Loucy (cell line): ENCODE measurements at regions not wholly inside any gene's neighbourhood (a gene's known extent, or its start where the extent isn't known, plus 50 kb on each side); places are given as distances from the start of the nearest gene placed in this dataset.

Source experiments
- H2AFZ ChIP-seq: fragments of 200-600 bp; sonication (generic); 2 replicates; pipeline ENCODE4 v1.6.0; 2016; ENCODE audit warnings: antibody characterized with exemption, mild to moderate bottlenecking, low read length, moderate library complexity
- H3F3A ChIP-seq: fragments of 200-600 bp; 2 replicates; pipeline ENCODE4 v1.6.0; 2016; ENCODE audit warnings: antibody characterized with exemption, low read depth, mild to moderate bottlenecking
- H3K27me3 ChIP-seq: fragments of 200-600 bp; sonication (generic); 2 replicates; pipeline ENCODE4 v1.6.1; 2014; ENCODE audit warnings: low read length, mild to moderate bottlenecking; ENCODE audit not compliant: insufficient read depth, poor library complexity, severe bottlenecking
- H3K36me3 ChIP-seq: fragments of 200-600 bp; sonication (generic); 2 replicates; pipeline ENCODE4 v1.6.1; 2016; ENCODE audit warnings: low read length; ENCODE audit not compliant: insufficient read depth
- H3K4me1 ChIP-seq: fragments of 200-600 bp; sonication (generic); 2 replicates; pipeline ENCODE4 v1.5.1; 2014; ENCODE audit warnings: low read length, mild to moderate bottlenecking; ENCODE audit not compliant: insufficient read depth, poor library complexity, severe bottlenecking
- H3K4me2 ChIP-seq: fragments of 200-600 bp; sonication (generic); 2 replicates; pipeline ENCODE4 v1.6.0; 2014; ENCODE audit warnings: antibody characterized with exemption, low read length, low read depth, mild to moderate bottlenecking; ENCODE audit not compliant: poor library complexity, severe bottlenecking
- H3K4me3 ChIP-seq: fragments of 200-600 bp; sonication (generic); 2 replicates; pipeline ENCODE4 v1.5.1; 2014; ENCODE audit warnings: low read length, mild to moderate bottlenecking, mixed read lengths; ENCODE audit not compliant: poor library complexity, severe bottlenecking
- H3K79me2 ChIP-seq: fragments of 200-600 bp; sonication (generic); 2 replicates; pipeline ENCODE4 v1.6.1; 2014; ENCODE audit warnings: low read length; ENCODE audit not compliant: insufficient read depth
- H3K9ac ChIP-seq: fragments of 200-600 bp; sonication (generic); 2 replicates; pipeline ENCODE4 v1.6.0; 2014; ENCODE audit warnings: mild to moderate bottlenecking, low read depth, low read length, moderate library complexity; ENCODE audit not compliant: poor library complexity, severe bottlenecking
- H3K9me2 ChIP-seq: fragments of 200-600 bp; sonication (generic); replicated peaks from 2 replicates; pipeline ENCODE4 v1.6.1; 2016; ENCODE audit warnings: low read depth, low read length, mixed read lengths
- H3K9me3 ChIP-seq: fragments of 200-600 bp; sonication (generic); 2 replicates; pipeline ENCODE4 v1.6.1; 2014; ENCODE audit warnings: mild to moderate bottlenecking, antibody characterized with exemption, low read length, low read depth; ENCODE audit not compliant: insufficient read depth
- H4K20me1 ChIP-seq: fragments of 200-600 bp; sonication (generic); 2 replicates; pipeline ENCODE4 v1.6.0; 2014; ENCODE audit warnings: antibody characterized with exemption, low read length, mild to moderate bottlenecking; ENCODE audit not compliant: insufficient read depth, poor library complexity, severe bottlenecking
- EZH2phosphoT487 ChIP-seq: fragments of 200-600 bp; IDR thresholded peaks from 2 replicates; pipeline ENCODE4 v1.6.1; 2018; ENCODE audit warnings: antibody characterized with exemption, mild to moderate bottlenecking, moderate library complexity, borderline replicate concordance
- TF ChIP-seq, protein P1 (sequence below): fragments of 200-600 bp; sonication (generic); conservative IDR thresholded peaks from 2 replicates; pipeline ENCODE4 v1.5.1; 2014; ENCODE audit warnings: mild to moderate bottlenecking, antibody characterized with exemption, low read length

DNA sequence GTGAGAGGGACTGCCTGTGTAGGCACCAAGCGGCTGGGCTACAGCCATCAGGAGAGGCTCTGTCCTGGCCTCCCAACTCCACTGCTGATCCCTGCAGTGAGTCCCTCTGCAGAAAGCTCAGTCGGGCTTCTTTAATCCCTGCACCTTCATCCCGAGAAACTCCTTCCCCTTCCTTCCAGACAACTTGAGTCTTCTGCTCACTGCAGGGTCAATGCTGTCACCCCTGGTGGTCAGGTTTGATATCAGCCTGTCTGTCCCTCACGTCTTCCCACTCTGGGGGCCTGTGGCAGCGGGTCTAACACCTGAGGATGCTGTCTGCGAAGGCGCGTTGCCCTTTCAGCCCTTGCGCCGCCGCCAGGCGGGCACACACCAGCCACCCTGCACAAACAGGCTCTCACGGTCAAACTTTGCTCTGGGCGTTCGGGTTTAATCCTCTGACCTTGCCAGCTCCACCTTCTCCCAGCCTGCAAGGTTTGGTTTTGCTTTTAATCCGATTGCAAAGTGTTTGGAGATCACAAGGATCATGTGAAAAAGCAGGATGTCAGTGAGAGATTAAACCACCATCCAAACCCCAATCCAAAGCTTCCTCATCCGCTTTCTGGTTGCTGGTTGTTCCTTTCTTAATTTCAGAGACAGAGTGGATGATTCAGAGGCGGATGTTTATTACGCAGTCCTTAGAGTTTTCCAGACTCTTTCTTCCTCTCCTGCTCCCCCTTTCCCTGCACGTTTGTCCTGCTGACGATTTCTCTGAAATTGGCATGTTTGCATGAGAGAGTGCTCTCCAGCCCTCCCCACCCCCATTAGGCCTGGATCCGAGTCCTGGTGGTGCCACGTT is 74.8 kb upstream of the SLC34A2 start:
- H3K4me3 ChIP-seq = no peak overlapping the region
- H3K36me3 ChIP-seq = no peaks in the 10 kb centered on the region
- no peaks in the 10 kb centered on the region for H3K9me2 ChIP-seq
- no peaks in the 10 kb centered on the region for H3F3A ChIP-seq
- no peaks in the 10 kb centered on the region for H3K4me1 ChIP-seq
- H3K9me3 ChIP-seq = peaks cover under 1% of the 10 kb centered on the region; the same call in 1 of the 2 replicates
- no peak overlapping the region for H3K4me2 ChIP-seq
- no peaks in the 10 kb centered on the region for H3K27me3 ChIP-seq
- H4K20me1 ChIP-seq = no peaks in the 10 kb centered on the region
- TF ChIP-seq EZH2phosphoT487 = no peak
- TF ChIP-seq, protein P1, sequence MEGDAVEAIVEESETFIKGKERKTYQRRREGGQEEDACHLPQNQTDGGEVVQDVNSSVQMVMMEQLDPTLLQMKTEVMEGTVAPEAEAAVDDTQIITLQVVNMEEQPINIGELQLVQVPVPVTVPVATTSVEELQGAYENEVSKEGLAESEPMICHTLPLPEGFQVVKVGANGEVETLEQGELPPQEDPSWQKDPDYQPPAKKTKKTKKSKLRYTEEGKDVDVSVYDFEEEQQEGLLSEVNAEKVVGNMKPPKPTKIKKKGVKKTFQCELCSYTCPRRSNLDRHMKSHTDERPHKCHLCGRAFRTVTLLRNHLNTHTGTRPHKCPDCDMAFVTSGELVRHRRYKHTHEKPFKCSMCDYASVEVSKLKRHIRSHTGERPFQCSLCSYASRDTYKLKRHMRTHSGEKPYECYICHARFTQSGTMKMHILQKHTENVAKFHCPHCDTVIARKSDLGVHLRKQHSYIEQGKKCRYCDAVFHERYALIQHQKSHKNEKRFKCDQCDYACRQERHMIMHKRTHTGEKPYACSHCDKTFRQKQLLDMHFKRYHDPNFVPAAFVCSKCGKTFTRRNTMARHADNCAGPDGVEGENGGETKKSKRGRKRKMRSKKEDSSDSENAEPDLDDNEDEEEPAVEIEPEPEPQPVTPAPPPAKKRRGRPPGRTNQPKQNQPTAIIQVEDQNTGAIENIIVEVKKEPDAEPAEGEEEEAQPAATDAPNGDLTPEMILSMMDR = no peak
- H2AFZ ChIP-seq = no peak overlapping the region
- no peak overlapping the region for H3K9ac ChIP-seq
- H3K79me2 ChIP-seq = no peaks in the 10 kb centered on the region

DNA sequence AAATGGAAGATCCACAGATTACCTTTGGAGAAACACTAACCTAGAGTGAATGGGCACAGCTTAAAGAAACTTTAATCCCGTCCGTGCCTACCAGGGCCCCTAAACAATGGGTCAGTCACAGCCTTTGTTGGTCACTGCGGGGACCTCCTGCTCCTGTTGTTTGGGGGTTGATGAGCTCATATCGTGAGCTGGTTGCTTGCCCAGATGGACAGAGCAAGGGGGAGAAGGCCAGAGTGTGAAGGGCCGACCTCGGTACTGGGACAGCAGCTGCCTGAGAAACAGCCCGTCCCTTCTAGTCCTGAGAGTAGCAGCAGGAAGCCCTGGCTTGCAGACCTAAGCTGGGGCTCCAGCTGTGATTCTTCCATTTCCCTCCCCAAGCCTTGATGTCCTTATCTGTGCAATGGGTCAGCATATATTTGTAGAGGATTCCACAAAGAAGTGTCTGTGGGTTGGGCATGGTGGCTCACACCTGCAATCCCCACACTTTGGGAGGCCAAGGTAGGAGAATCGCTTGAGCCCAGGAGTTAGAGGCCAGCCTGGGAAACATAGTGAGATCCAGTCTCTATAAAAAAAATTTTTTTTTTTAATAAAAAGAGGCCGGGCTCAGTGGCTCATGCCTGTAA is 69.6 kb upstream of the SLC34A2 start:
- Histone ChIP-seq H3F3A (no peaks in the 10 kb centered on the region), H3K9ac (no peak overlapping the region), H3K9me3 (peaks cover 4% of the 10 kb centered on the region; the same call in 1 of the 2 replicates), H2AFZ (no peak overlapping the region), H3K4me2 (no peak overlapping the region), H3K4me3 (no peak overlapping the region), H3K27me3 (no peaks in the 10 kb centered on the region), H3K79me2 (no peaks in the 10 kb centered on the region), H4K20me1 (no peaks in the 10 kb centered on the region), H3K9me2 (no peaks in the 10 kb centered on the region), H3K36me3 (no peaks in the 10 kb centered on the region), H3K4me1 (no peaks in the 10 kb centered on the region)
- TF ChIP-seq EZH2phosphoT487 = no peak
- TF ChIP-seq, protein P1 = no peak

DNA sequence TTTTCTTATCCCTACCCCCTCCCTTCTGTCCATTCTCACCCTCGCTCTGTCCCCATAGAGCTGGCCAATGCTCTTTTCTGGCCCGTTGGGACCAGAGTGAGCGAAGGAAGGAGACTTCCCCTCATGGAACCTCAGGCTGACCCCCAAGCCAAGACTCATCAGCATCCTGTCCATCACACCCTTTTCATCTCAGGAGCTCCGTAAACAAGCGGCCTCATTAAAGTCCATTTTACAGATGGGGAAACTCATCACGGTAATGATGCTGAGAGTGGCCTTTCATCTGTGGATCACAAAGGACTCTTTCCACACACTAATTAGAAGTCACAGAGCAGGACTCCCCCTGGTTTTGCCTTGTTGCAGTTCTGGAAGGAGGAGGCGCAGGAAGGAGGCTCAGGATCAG is 67.4 kb upstream of the SLC34A2 start:
- Histone ChIP-seq H3K4me3 (no peak overlapping the region), H3K36me3 (no peaks in the 10 kb centered on the region), H3K4me1 (no peaks in the 10 kb centered on the region), H3K4me2 (no peak overlapping the region), H2AFZ (no peak overlapping the region), H3K27me3 (no peaks in the 10 kb centered on the region), H3K9ac (no peak overlapping the region), H3K9me3 (peaks cover 9% of the 10 kb centered on the region; the same call in 1 of the 2 replicates), H3K9me2 (no peaks in the 10 kb centered on the region), H3F3A (no peaks in the 10 kb centered on the region), H3K79me2 (no peaks in the 10 kb centered on the region), H4K20me1 (no peaks in the 10 kb centered on the region)
- no peak for TF ChIP-seq EZH2phosphoT487
- TF ChIP-seq, protein P1 = no peak
